HepG2 (cell line): ENCODE measurements at regions not wholly inside any gene's neighbourhood (a gene's known extent, or its start where the extent isn't known, plus 50 kb on each side); places are given as distances from the start of the nearest gene placed in this dataset.

Experiments used
- ATAC-seq: fragments of 200-7000 bp; cut with Tn5 transposase; 3 replicates; pipeline ENCODE4 v1.9.1; 2020; ENCODE audit warnings: mild to moderate bottlenecking, moderate library complexity
- BruUV-seq: library from RNA; stranded (reverse); fragments of 400-500 nt; replicated peaks from 2 replicates; lab custom pipeline; 2021; lab: Mats Ljungman, UMichigan
- CTCF ChIA-PET: fragments of 300-600 bp; formaldehyde crosslinking; extraction: SDS; loops from one replicate; lab custom pipeline; 2021; ENCODE audit warnings: low total read pairs, inconsistent platforms, low intra/inter-chr PET ratio; lab: Yijun Ruan, JAX
- POLR2A ChIA-PET: fragments of 350-600 bp; sonication (Branson Sonifier 250); formaldehyde crosslinking; loops from one replicate; lab custom pipeline; 2020; ENCODE audit warnings: antibody characterized with exemption, inconsistent platforms; lab: Yijun Ruan, JAX
- DNase-seq: peaks from one replicate; pipeline ENCODE4 v3.0.0-alpha.2; 2015; ENCODE audit warnings: low spot score
- FAIRE-seq: peaks from 3 replicates; lab custom pipeline; 2011; peaks lifted over from hg19 to GRCh38; lab: Jason Lieb, UNC
- H2AFZ ChIP-seq: one replicate; pipeline ENCODE4 v1.6.1; 2011; ENCODE audit warnings: low read length, inconsistent platforms
- H3K27ac ChIP-seq: fragments of 300-600 bp; 3 replicates; pipeline ENCODE4 v1.8.0; 2011; ENCODE audit warnings: mixed run types, mild to moderate bottlenecking, mixed read lengths, low read length, inconsistent platforms; ENCODE audit not compliant: insufficient read depth; ENCODE audit errors: extremely low read length
- H3K27me3 ChIP-seq, 2 experiments: fragments of 200-600 bp in 1 of 2; 2 replicates in 1 of 2; 3 replicates in 1 of 2; pipeline versions ENCODE4 v1.6.0 to v1.8.0; 2011; ENCODE audit warnings: low read length in 2 of 2, mild to moderate bottlenecking in 2 of 2, moderate library complexity in 2 of 2, inconsistent platforms in 1 of 2; ENCODE audit not compliant: insufficient read depth in 2 of 2, control insufficient read depth in 1 of 2
- H3K36me3 ChIP-seq, 2 experiments: fragments of 200-600 bp in 1 of 2; replicated peaks in 1 of 2; 2 replicates in 1 of 2; 3 replicates in 1 of 2; pipeline versions ENCODE4 v1.5.1 to v1.8.0; 2011; ENCODE audit warnings: low read length in 2 of 2, inconsistent platforms in 1 of 2; ENCODE audit not compliant: insufficient read depth in 2 of 2, control insufficient read depth in 1 of 2
- H3K4me1 ChIP-seq: 2 replicates; pipeline ENCODE4 v1.5.1; 2012; ENCODE audit warnings: low read length, inconsistent platforms; ENCODE audit not compliant: insufficient read depth
- H3K4me2 ChIP-seq: 2 replicates; pipeline ENCODE4 v1.6.0; 2011; ENCODE audit warnings: low read depth, low read length, inconsistent platforms
- H3K4me3 ChIP-seq, 3 experiments: fragments of 200-600 bp in 1 of 3; sonication (generic), shearing (Covaris generic) in 1 of 3; replicated peaks in 1 of 3; 2 replicates each; pipeline ENCODE4 v1.5.1; 2011 to 2016; ENCODE audit warnings: low read length in 3 of 3, inconsistent platforms in 2 of 3, low read depth in 2 of 3, mild to moderate bottlenecking in 2 of 3, control low read depth in 1 of 3, mixed read lengths in 1 of 3; ENCODE audit not compliant: insufficient read depth in 1 of 3
- H3K79me2 ChIP-seq: one replicate; pipeline ENCODE4 v1.6.1; 2011; ENCODE audit warnings: low read length, inconsistent platforms; ENCODE audit not compliant: insufficient read depth
- H3K9ac ChIP-seq: 2 replicates; pipeline ENCODE4 v1.6.0; 2011; ENCODE audit warnings: mild to moderate bottlenecking, low read depth, low read length, inconsistent platforms; ENCODE audit not compliant: insufficient read depth
- H3K9me3 ChIP-seq: 2 replicates; pipeline ENCODE4 v1.5.1; 2012; ENCODE audit warnings: mild to moderate bottlenecking, low read length
- H4K20me1 ChIP-seq: 2 replicates; pipeline ENCODE4 v1.6.0; 2011; ENCODE audit warnings: inconsistent platforms, mild to moderate bottlenecking, low read length, moderate library complexity; ENCODE audit not compliant: insufficient read depth
- CEBPG ChIP-seq: IDR thresholded peaks from 2 replicates; pipeline ENCODE4 v1.6.1; 2016
- IRF9 ChIP-seq: sonication (generic); formaldehyde crosslinking; IDR thresholded peaks from 2 replicates; pipeline ENCODE4 v1.8.0; 2022; ENCODE audit warnings: missing genetic modification reagents, mild to moderate bottlenecking, borderline replicate concordance
- PLRG1 ChIP-seq: fragments of 450-650 bp; conservative IDR thresholded peaks from 2 replicates; pipeline ENCODE4 v1.6.1; 2016
- ZNF710 ChIP-seq: sonication (generic); formaldehyde crosslinking; IDR thresholded peaks from 2 replicates; pipeline ENCODE4 v1.5.0; 2020; ENCODE audit warnings: mild to moderate bottlenecking, missing genetic modification reagents, borderline replicate concordance
- WGBS: methylation state at CpG from one replicate; pipeline ENCODE4 v1.1.6; 2017; ENCODE audit warnings: low lambda C conversion rate; 5-methylcytosine and 5-hydroxymethylcytosine counted together
- in situ Hi-C: cut with HindIII; loops from 2 replicates; pipeline ENCODE4 v1.10.0; 2017; ENCODE audit warnings: low pct_unique_long_range_greater_than_20kb; ENCODE audit not compliant: extremely low pct_ligation_motif_present
- intact Hi-C: fragments of 100-400 bp; cut with micrococcal nuclease; formaldehyde crosslinking; loops from one replicate; pipeline ENCODE4 v1.10.0; 2022; ENCODE audit not compliant: unreplicated experiment
- TF ChIP-seq, protein P1 (sequence below): sonication (generic); formaldehyde crosslinking; IDR thresholded peaks from 2 replicates; pipeline ENCODE4 v1.5.0; 2020; ENCODE audit warnings: mild to moderate bottlenecking, missing genetic modification reagents, moderate library complexity

DNA sequence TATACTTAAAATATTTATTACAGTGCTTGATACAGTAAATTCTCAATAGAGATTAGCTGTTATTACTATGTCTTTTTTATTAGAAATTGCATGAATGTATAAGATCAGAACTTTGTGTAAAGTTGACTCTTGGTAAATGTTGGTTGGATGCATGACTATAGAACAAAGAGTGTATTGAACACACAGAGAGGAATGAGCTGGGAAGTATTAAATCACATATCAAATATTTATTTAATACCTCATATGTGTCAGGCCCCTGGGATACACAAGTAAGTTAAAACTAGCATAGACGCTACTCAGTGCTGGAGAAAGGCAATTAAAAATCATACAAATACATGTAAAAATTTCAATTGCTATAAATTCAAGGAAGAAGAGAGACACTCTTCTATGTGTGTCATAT lies 550.7 kb upstream of the TLE4 start (continued):
- TF ChIP-seq IRF9 (CRISPR knock-in tag), result no peak
- TF ChIP-seq, protein P1, sequence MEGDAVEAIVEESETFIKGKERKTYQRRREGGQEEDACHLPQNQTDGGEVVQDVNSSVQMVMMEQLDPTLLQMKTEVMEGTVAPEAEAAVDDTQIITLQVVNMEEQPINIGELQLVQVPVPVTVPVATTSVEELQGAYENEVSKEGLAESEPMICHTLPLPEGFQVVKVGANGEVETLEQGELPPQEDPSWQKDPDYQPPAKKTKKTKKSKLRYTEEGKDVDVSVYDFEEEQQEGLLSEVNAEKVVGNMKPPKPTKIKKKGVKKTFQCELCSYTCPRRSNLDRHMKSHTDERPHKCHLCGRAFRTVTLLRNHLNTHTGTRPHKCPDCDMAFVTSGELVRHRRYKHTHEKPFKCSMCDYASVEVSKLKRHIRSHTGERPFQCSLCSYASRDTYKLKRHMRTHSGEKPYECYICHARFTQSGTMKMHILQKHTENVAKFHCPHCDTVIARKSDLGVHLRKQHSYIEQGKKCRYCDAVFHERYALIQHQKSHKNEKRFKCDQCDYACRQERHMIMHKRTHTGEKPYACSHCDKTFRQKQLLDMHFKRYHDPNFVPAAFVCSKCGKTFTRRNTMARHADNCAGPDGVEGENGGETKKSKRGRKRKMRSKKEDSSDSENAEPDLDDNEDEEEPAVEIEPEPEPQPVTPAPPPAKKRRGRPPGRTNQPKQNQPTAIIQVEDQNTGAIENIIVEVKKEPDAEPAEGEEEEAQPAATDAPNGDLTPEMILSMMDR, result no peak

GRCh38 chr9:79023134-79023580 lies 548.6 kb upstream of the TLE4 start:
- no peak overlapping the region for H2AFZ ChIP-seq
- ChIA-PET POLR2A (no interaction called here), CTCF (no interaction called here)
- H3K27me3 ChIP-seq, result no peaks in the 10 kb centered on the region; a peak in 1 of 5 replicates
- no peaks in the 10 kb centered on the region for H3K79me2 ChIP-seq
- in situ Hi-C loops, result no loop called here
- H4K20me1 ChIP-seq, result no peaks in the 10 kb centered on the region
- WGBS, result 4% methylated on average over 3 of the region's 3 CpGs
- ATAC-seq (no peak), DNase-seq (no peak), FAIRE-seq (no peak)
- BruUV-seq, result no TSS peak
- H3K4me3 ChIP-seq, result no peak overlapping the region
- no peak overlapping the region for H3K9ac ChIP-seq
- TF ChIP-seq PLRG1 (no peak), CEBPG (no peak), ZNF710 (no peak)
- H3K9me3 ChIP-seq, result no peaks in the 10 kb centered on the region
- H3K4me2 ChIP-seq, result no peak overlapping the region
- intact Hi-C loops, result no loop called here
- no peak overlapping the region for H3K27ac ChIP-seq
- no peaks in the 10 kb centered on the region for H3K36me3 ChIP-seq
- no peaks in the 10 kb centered on the region for H3K4me1 ChIP-seq
